Neural cell (in vitro differentiated cells): ENCODE measurements at regions not wholly inside any gene's neighbourhood (a gene's known extent, or its start where the extent isn't known, plus 50 kb on each side); places are given as distances from the start of the nearest gene placed in this dataset.

Experiments
- CTCF ChIP-seq: fragments of 450-650 bp; IDR thresholded peaks from 2 replicates; pipeline ENCODE4 v1.5.1; 2014; ENCODE audit warnings: antibody characterized with exemption, mild to moderate bottlenecking, moderate library complexity; ENCODE audit not compliant: poor library complexity, severe bottlenecking
- EZH2 ChIP-seq: fragments of 200-600, 300-800 bp; shearing (Covaris generic), sonication (generic); IDR thresholded peaks from 2 replicates; pipeline ENCODE4 v1.6.1; 2014; ENCODE audit warnings: antibody characterized with exemption, low read length, borderline replicate concordance, mild to moderate bottlenecking; ENCODE audit not compliant: insufficient read depth, poor library complexity, severe bottlenecking
- POLR2AphosphoS5 ChIP-seq: IDR thresholded peaks from 2 replicates; pipeline ENCODE4 v1.6.1; 2012
- RAD21 ChIP-seq: fragments of 450-650 bp; conservative IDR thresholded peaks from 2 replicates; pipeline ENCODE4 v1.6.1; 2014; ENCODE audit warnings: antibody characterized with exemption, mild to moderate bottlenecking, moderate library complexity
- TAF1 ChIP-seq: IDR thresholded peaks from 2 replicates; pipeline ENCODE4 v1.6.1; 2012; ENCODE audit warnings: low read depth
- TF ChIP-seq, protein P1 (sequence below): IDR thresholded peaks from 2 replicates; pipeline ENCODE4 v1.6.1; 2012; ENCODE audit warnings: borderline replicate concordance

DNA sequence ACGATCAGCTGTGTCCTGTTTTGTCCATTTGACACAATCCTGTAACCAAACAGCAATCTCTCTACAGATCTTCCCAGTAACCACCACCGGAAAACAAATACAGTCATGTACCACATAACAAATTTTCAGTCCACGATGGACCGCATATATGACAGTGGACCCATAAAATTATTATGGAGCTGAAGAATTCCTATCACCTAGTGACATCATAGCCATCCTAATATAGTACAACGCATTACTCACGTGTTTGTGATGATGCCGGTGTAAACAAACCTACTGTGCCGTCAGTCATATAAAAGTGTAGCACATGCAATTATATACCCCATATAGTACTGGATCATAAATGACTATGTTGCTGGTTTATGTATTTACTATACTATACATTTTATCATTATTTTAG is 133.7 kb upstream of the EDNRA start:
- TF ChIP-seq RAD21, result no peak
- no peak for TF ChIP-seq CTCF
- no peak for TF ChIP-seq EZH2
- TF ChIP-seq POLR2AphosphoS5, result no peak
- TF ChIP-seq, protein P1, sequence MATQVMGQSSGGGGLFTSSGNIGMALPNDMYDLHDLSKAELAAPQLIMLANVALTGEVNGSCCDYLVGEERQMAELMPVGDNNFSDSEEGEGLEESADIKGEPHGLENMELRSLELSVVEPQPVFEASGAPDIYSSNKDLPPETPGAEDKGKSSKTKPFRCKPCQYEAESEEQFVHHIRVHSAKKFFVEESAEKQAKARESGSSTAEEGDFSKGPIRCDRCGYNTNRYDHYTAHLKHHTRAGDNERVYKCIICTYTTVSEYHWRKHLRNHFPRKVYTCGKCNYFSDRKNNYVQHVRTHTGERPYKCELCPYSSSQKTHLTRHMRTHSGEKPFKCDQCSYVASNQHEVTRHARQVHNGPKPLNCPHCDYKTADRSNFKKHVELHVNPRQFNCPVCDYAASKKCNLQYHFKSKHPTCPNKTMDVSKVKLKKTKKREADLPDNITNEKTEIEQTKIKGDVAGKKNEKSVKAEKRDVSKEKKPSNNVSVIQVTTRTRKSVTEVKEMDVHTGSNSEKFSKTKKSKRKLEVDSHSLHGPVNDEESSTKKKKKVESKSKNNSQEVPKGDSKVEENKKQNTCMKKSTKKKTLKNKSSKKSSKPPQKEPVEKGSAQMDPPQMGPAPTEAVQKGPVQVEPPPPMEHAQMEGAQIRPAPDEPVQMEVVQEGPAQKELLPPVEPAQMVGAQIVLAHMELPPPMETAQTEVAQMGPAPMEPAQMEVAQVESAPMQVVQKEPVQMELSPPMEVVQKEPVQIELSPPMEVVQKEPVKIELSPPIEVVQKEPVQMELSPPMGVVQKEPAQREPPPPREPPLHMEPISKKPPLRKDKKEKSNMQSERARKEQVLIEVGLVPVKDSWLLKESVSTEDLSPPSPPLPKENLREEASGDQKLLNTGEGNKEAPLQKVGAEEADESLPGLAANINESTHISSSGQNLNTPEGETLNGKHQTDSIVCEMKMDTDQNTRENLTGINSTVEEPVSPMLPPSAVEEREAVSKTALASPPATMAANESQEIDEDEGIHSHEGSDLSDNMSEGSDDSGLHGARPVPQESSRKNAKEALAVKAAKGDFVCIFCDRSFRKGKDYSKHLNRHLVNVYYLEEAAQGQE, result no peak
- no peak for TF ChIP-seq TAF1
